Heart left ventricle (tissue), 16 donors: ENCODE measurements at regions not wholly inside any gene's neighbourhood (a gene's known extent, or its start where the extent isn't known, plus 50 kb on each side); places are given as distances from the start of the nearest gene placed in this dataset.

Source experiments
- ATAC-seq, 4 donors: fragments of 200-7000 bp; cut with Tn5 transposase; one replicate each; pipeline ENCODE4 v1.9.1; 2020 to 2022; ENCODE audit warnings: moderate library complexity in 4 of 4, mild to moderate bottlenecking in 3 of 4, moderate number of reproducible peaks in 1 of 4
- DNase-seq, 5 donors: peaks; one replicate each; pipeline ENCODE4 v3.0.0-alpha.2; 2020
- H3K27ac ChIP-seq, 12 donors: fragments of 200-600 bp; sonication (generic) in 4 of 12; one replicate each; pipeline versions ENCODE4 v1.5.0 to v1.8.0; 2016 to 2022; ENCODE audit warnings: mild to moderate bottlenecking in 2 of 12
- H3K27me3 ChIP-seq, 9 donors: fragments of 200-600 bp; sonication (generic) in 2 of 9; one replicate each; pipeline versions ENCODE4 v1.5.1 to v1.8.0; 2016 to 2022; ENCODE audit warnings: mild to moderate bottlenecking in 3 of 9
- H3K36me3 ChIP-seq, 9 donors: fragments of 200-600 bp; sonication (generic) in 2 of 9; one replicate each; pipeline versions ENCODE4 v1.5.0 to v1.8.0; 2018 to 2022; ENCODE audit warnings: mild to moderate bottlenecking in 2 of 9
- H3K4me1 ChIP-seq, 12 donors: fragments of 200-600 bp; sonication (generic) in 4 of 12; one replicate each; pipeline versions ENCODE4 v1.5.0 to v1.8.0; 2016 to 2022; ENCODE audit warnings: mild to moderate bottlenecking in 3 of 12
- H3K4me3 ChIP-seq, 12 donors: fragments of 200-600 bp; sonication (generic) in 4 of 12; one replicate each; pipeline versions ENCODE4 v1.5.0 to v1.8.0; 2017 to 2022; ENCODE audit warnings: mild to moderate bottlenecking in 9 of 12, moderate library complexity in 4 of 12
- H3K9me3 ChIP-seq, 12 donors: fragments of 200-600 bp; sonication (generic) in 4 of 12; one replicate each; pipeline versions ENCODE4 v1.5.0 to v1.8.0; 2016 to 2022; ENCODE audit warnings: mild to moderate bottlenecking in 1 of 12
- CTCF ChIP-seq, 12 donors: fragments of 200-600 bp; sonication (generic) in 4 of 12; IDR thresholded peaks; one replicate each; pipeline versions ENCODE4 v1.5.0 to v1.8.0; 2018 to 2022; ENCODE audit warnings: antibody characterized with exemption in 12 of 12, mild to moderate bottlenecking in 5 of 12
- POLR2A ChIP-seq, 2 donors: fragments of 450-650 bp; IDR thresholded peaks; one replicate each; pipeline ENCODE4 v1.6.1; 2017; ENCODE audit warnings: antibody characterized with exemption in 2 of 2, mild to moderate bottlenecking in 2 of 2, moderate library complexity in 2 of 2
- WGBS, 4 donors: extraction: QIAGEN DNeasy Blood & Tissue Kit in 2 of 4; methylation state at CpG; one replicate each; pipeline versions ENCODE4 v1.1.5 to v1.1.7; 2013 to 2018; 5-methylcytosine and 5-hydroxymethylcytosine counted together
- intact Hi-C, 10 donors: fragments of 100-400 bp; cut with DNase I; formaldehyde crosslinking; loops; one replicate each; pipeline versions ENCODE4 v1.11.1 to v1.14.2; 2022
- donor health status: ischemic (EF 13 %, LVEDD 7.1; RV severe dilation, severe dysfunction).
- donor health status: healthy with polysubstance abuse.
- donor health status: DM: no; HTN: yes; CAD: no.
- donor health status: DM: no; HTN: no; CAD: no.
- donor health status: ischemic (EF 25% LVEDD 6.9; RV normal size, moderate dysfunction).
- donor health status: ischemic (EF 25% LVEDD 5.7; RV mildly dilated, moderate dysfunction).
- donor health status: healthy.
- donor health status: DM: yes; HTN: yes; CAD: no.
- donor health status: ischemic (EF 35%, LVEDD 5.7; RV mildly dilated, moderate dysfunction).
- donor health status: nonischemic (EF 11% LVEDD 7.7; RV severe dilation, severe dysfunction).
- donor health status: DM: yes; HTN: yes; CAD: no.
- donor health status: PGD.
- donor health status: ischemic (EF 29% LVEDD 5.4; RV normal size, mild dysfunction).
- donor health status: nonischemic (EF 23%, LVEDD 6.1; RV moderate dilation, normal function).

DNA sequence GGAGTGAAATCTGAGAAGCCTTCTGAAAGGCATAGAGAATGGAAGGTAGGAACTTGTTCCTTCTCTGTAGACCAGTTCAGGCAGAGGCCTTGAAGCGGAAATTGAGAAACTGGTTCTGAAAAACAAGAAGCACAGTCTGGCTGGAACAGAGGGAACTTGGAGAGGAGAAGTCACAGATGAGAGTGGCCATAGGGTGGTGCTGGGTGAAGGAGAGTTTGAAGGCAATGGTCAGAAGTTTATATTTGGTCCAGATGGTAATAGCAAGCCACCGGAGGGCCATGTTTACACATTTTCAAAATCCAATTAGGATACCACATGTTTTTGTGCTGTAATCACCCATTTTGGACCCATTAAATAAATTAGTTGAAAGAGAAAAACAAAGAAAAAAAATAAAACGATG is 692.5 kb downstream of the INHBA start:
- H3K36me3 ChIP-seq = no peaks in the 10 kb centered on the region
- H3K27ac ChIP-seq = peak overlapping the region in 7 of 12 donors; percentile 24 to 67 (median 56)
- WGBS, 4 donors = 65 to 72% (median 70%) methylated on average over 3 of the region's 3 CpGs
- ATAC-seq = peak; percentile 68 to 87 (median 72)
- no peak overlapping the region for H3K4me3 ChIP-seq
- no peaks in the 10 kb centered on the region for H3K9me3 ChIP-seq
- peak in 2 of 5 donors; percentile 7 to 26 for DNase-seq
- peaks cover 0 to 34% (median 1%) of the 10 kb centered on the region in 12 donors for H3K4me1 ChIP-seq
- H3K27me3 ChIP-seq = no peaks in the 10 kb centered on the region
- TF ChIP-seq CTCF (IDR thresholded peaks at IDR 0.05) (peak in 1 of 12 donors; percentile 14), POLR2A (IDR thresholded peaks at IDR 0.05) (no peak)
- intact Hi-C loops = loop anchor here in 1 of 10 donors (10.0 kb wide), 1 partner anchor 694 kb away; the partner anchor contains the start of gene INHBA

DNA sequence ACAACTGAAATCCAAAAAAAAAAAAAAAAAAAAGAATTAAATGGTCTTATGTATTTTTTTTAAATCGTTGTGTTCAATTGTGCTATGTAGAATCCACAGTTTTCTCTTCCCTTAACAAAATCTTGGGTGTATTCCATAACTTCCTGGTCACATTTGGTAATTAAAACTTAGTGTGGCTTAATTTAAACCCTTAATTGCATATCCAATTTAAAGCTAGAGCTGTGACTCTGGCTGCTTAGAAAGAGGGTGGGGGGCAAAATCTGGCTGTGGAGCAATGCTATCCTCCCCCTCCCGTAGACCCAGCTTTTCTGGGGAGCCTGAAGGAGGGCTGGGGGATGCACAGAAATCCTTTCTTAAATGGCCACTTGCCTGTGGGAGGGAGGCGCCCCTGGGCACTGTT is 695.1 kb downstream of the INHBA start:
- no peaks in the 10 kb centered on the region for H3K9me3 ChIP-seq
- TF ChIP-seq CTCF (IDR thresholded peaks at IDR 0.05) (no peak), POLR2A (IDR thresholded peaks at IDR 0.05) (no peak)
- no peak overlapping the region for H3K27ac ChIP-seq
- H3K4me1 ChIP-seq = peaks cover 0 to 40% (median 3%) of the 10 kb centered on the region in 12 donors
- DNase-seq (no peak), ATAC-seq (no peak)
- H3K27me3 ChIP-seq = no peaks in the 10 kb centered on the region
- intact Hi-C loops = loop anchor here in 5 of 10 donors (10.0 kb wide), 1 partner anchor 697 kb away; the partner anchor contains the start of gene INHBA (in 5 of the 5)
- H3K36me3 ChIP-seq = no peaks in the 10 kb centered on the region
- WGBS, 4 donors = 90 to 95% (median 94%) methylated on average over 3 of the region's 3 CpGs
- no peak overlapping the region for H3K4me3 ChIP-seq

GRCh38 chr7:41007351-41007751 is 695.5 kb downstream of the INHBA start:
- no peak for TF ChIP-seq POLR2A (IDR thresholded peaks at IDR 0.05)
- no peak for TF ChIP-seq CTCF (IDR thresholded peaks at IDR 0.05)
- ATAC-seq (peak in 1 of 4 donors; percentile 41), DNase-seq (no peak)
- WGBS, 4 donors = 48 to 54% (median 53%) methylated on average over 4 of the region's 4 CpGs
- Histone ChIP-seq H3K4me1 (peaks cover 0 to 40% (median 3%) of the 10 kb centered on the region in 12 donors), H3K27ac (peak overlapping the region in 1 of 12 donors; percentile 32), H3K27me3 (no peaks in the 10 kb centered on the region), H3K9me3 (no peaks in the 10 kb centered on the region), H3K4me3 (no peak overlapping the region), H3K36me3 (no peaks in the 10 kb centered on the region)
- intact Hi-C loops = loop anchor here in 5 of 10 donors (10.0 kb wide), 1 partner anchor 697 kb away; the partner anchor contains the start of gene INHBA (in 5 of the 5)

GRCh38 chr7:41006306-41006995 is 696.4 kb downstream of the INHBA start:
- TF ChIP-seq POLR2A (IDR thresholded peaks at IDR 0.05) = no peak
- no peak for TF ChIP-seq CTCF (IDR thresholded peaks at IDR 0.05)
- intact Hi-C loops = loop anchor here in 5 of 10 donors (10.0 kb wide), 1 partner anchor 698 kb away; the partner anchor contains the start of gene INHBA (in 5 of the 5)
- 80 to 84% (median 81%) methylated on average over 2 of the region's 2 CpGs for WGBS, 4 donors
- no peak for DNase-seq
- Histone ChIP-seq H3K27ac (peak overlapping the region in 2 of 12 donors; percentile 58 to 60), H3K4me3 (no peak overlapping the region), H3K27me3 (no peaks in the 10 kb centered on the region), H3K36me3 (no peaks in the 10 kb centered on the region), H3K9me3 (no peaks in the 10 kb centered on the region), H3K4me1 (peaks cover 0 to 40% (median 3%) of the 10 kb centered on the region in 12 donors)
- no peak for ATAC-seq
